ENCODE measurements at regions not wholly inside any gene's neighbourhood (a gene's known extent, or its start where the extent isn't known, plus 50 kb on each side); places are given as distances from the start of the nearest gene placed in this dataset.

DNA sequence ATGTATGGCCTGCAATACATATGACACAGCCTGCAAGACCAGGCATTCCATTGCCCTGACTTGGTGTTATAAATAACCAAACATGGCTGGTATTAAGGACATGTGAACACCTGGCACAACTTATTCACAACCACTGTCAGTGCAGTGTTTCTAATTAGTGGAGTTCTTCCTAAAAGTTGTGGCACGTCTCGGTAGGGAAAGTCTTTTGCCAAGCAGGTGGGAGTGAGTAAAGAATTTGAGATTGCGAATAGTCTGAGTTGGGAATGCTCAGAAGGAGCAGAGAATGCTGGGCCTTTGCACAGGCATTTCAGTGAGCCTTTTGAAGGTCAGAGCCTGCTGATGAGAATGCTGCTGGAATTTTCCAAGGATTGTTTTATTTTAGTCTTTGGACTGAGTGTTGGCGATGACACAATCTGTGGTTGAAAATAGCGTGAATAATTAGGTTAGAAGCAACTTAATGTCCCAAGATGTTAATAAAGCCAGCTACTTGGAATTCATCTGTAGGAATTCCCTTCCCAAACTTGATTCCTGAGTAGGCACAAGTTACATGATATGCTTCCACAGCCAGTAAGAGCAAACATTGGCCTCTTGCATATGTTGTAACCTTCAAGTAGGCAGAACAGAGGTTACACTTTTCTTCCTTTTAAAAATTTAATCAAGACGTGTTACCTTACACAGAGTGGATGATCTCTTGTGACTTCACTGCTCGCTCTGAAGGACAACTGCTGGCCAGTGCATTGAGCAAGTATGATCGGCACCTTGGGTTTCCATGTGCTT is 83.6 kb upstream of the PGRMC2 start:
- Mint-ChIP-seq H3K27ac (ENCODE audit: unreplicated experiment) (no peak overlapping the region), H3K27me3 (ENCODE audit: insufficient read depth, unreplicated experiment) (no peaks in the 10 kb centered on the region), H3K4me1 (ENCODE audit: low read depth, unreplicated experiment) (peaks cover 7% of the 10 kb centered on the region), H3K36me3 (ENCODE audit: insufficient read depth, unreplicated experiment) (no peaks in the 10 kb centered on the region), H3K9me3 (ENCODE audit: unreplicated experiment) (peaks cover 16% of the 10 kb centered on the region), H3K4me3 (ENCODE audit: unreplicated experiment) (no peak overlapping the region)
- H3K4me1 ChIP-seq = no peaks in the 10 kb centered on the region
- H3K36me3 ChIP-seq (ENCODE audit: control insufficient read depth, insufficient read depth, low read length) = no peaks in the 10 kb centered on the region
- TF ChIP-seq, protein P1, sequence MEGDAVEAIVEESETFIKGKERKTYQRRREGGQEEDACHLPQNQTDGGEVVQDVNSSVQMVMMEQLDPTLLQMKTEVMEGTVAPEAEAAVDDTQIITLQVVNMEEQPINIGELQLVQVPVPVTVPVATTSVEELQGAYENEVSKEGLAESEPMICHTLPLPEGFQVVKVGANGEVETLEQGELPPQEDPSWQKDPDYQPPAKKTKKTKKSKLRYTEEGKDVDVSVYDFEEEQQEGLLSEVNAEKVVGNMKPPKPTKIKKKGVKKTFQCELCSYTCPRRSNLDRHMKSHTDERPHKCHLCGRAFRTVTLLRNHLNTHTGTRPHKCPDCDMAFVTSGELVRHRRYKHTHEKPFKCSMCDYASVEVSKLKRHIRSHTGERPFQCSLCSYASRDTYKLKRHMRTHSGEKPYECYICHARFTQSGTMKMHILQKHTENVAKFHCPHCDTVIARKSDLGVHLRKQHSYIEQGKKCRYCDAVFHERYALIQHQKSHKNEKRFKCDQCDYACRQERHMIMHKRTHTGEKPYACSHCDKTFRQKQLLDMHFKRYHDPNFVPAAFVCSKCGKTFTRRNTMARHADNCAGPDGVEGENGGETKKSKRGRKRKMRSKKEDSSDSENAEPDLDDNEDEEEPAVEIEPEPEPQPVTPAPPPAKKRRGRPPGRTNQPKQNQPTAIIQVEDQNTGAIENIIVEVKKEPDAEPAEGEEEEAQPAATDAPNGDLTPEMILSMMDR (IDR thresholded peaks at IDR 0.05; ENCODE audit: insufficient read depth in 1 of 2, low read depth in 1 of 2, low read length in 1 of 2, severe bottlenecking in 1 of 2, unreplicated experiment in 1 of 2) = no peak
- no peak overlapping the region for H3K4me3 ChIP-seq (ENCODE audit: low read depth, low read length)
- intact Hi-C loops (cut with micrococcal nuclease; ENCODE audit: unreplicated experiment) = no loop called here
- peaks cover 3% of the 10 kb centered on the region; the same call in 1 of the 2 replicates for H3K9me3 ChIP-seq
- ChIA-PET CTCF (no interaction called here), POLR2A (no interaction called here)
- DNase-seq = no peak
- H3K27me3 ChIP-seq (replicated peaks; ENCODE audit: control insufficient read depth, insufficient read depth, low read length) = no peaks in the 10 kb centered on the region
- BruUV-seq (replicated peaks) = no TSS peak

DNA sequence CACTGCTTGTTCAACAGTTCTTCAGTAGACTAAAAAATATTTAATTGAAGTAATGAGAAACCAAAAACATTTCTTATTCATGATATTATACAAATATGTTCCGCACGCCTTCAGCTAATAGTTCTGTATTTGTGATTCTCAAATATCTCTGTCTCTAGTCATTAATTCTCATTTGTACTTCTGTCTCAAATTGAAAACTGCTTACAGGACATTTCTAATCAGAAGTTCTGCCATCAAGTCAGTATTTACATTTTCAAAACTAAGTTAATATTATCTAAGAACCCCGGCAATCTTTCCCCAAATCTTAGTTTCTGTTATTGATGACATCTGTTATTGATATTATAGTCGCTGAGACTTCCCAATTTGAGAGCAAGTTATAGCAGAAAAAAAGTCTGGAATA is 78.6 kb upstream of the PGRMC2 start:
- intact Hi-C loops (cut with micrococcal nuclease; ENCODE audit: unreplicated experiment) = no loop called here
- H3K36me3 ChIP-seq (ENCODE audit: control insufficient read depth, insufficient read depth, low read length) = no peaks in the 10 kb centered on the region
- Mint-ChIP-seq H3K27ac (ENCODE audit: unreplicated experiment) (no peak overlapping the region), H3K4me1 (ENCODE audit: low read depth, unreplicated experiment) (peaks cover 5% of the 10 kb centered on the region), H3K36me3 (ENCODE audit: insufficient read depth, unreplicated experiment) (no peaks in the 10 kb centered on the region), H3K9me3 (ENCODE audit: unreplicated experiment) (peaks cover 10% of the 10 kb centered on the region), H3K4me3 (ENCODE audit: unreplicated experiment) (no peak overlapping the region), H3K27me3 (ENCODE audit: insufficient read depth, unreplicated experiment) (no peaks in the 10 kb centered on the region)
- TF ChIP-seq, protein P1 (IDR thresholded peaks at IDR 0.05; ENCODE audit: insufficient read depth in 1 of 2, low read depth in 1 of 2, low read length in 1 of 2, severe bottlenecking in 1 of 2, unreplicated experiment in 1 of 2) = no peak
- no peaks in the 10 kb centered on the region for H3K27me3 ChIP-seq (replicated peaks; ENCODE audit: control insufficient read depth, insufficient read depth, low read length)
- DNase-seq = no peak
- no peaks in the 10 kb centered on the region for H3K4me1 ChIP-seq
- BruUV-seq (replicated peaks) = no TSS peak
- H3K9me3 ChIP-seq = no peaks in the 10 kb centered on the region; the same call in 1 of the 2 replicates
- ChIA-PET CTCF (no interaction called here), POLR2A (no interaction called here)
- H3K4me3 ChIP-seq (ENCODE audit: low read depth, low read length) = no peak overlapping the region

DNA sequence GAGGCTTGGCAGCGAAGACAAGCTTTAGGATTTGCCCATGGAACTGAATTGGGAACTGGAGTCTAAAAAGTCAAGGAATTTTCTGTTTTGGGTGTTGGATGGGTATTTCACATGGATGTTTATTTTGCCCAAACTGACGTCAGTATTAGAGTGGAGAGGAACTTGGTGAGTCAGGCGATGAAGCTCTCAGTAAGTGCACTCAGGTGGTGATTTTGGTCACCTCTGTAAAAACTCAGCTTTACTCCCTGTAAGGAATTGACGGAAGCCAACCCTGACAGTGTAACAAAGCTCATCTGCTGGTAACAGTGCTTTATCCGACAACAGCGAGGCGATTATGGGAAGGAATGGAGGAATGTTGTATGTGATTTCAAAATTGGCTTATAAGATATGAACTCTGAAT is 77.0 kb upstream of the PGRMC2 start:
- CTCF ChIA-PET = no interaction called here
- POLR2A ChIA-PET = no interaction called here
- Mint-ChIP-seq H3K4me1 (ENCODE audit: low read depth, unreplicated experiment) (no peaks in the 10 kb centered on the region), H3K27me3 (ENCODE audit: insufficient read depth, unreplicated experiment) (no peaks in the 10 kb centered on the region), H3K9me3 (ENCODE audit: unreplicated experiment) (peaks cover 2% of the 10 kb centered on the region), H3K36me3 (ENCODE audit: insufficient read depth, unreplicated experiment) (no peaks in the 10 kb centered on the region), H3K4me3 (ENCODE audit: unreplicated experiment) (no peak overlapping the region), H3K27ac (ENCODE audit: unreplicated experiment) (no peak overlapping the region)
- TF ChIP-seq, protein P1 (IDR thresholded peaks at IDR 0.05; ENCODE audit: insufficient read depth in 1 of 2, low read depth in 1 of 2, low read length in 1 of 2, severe bottlenecking in 1 of 2, unreplicated experiment in 1 of 2) = no peak
- Histone ChIP-seq H3K9me3 (no peaks in the 10 kb centered on the region; the same call in 1 of the 2 replicates), H3K27me3 (replicated peaks; ENCODE audit: control insufficient read depth, insufficient read depth, low read length) (no peaks in the 10 kb centered on the region), H3K4me1 (no peaks in the 10 kb centered on the region), H3K36me3 (ENCODE audit: control insufficient read depth, insufficient read depth, low read length) (no peaks in the 10 kb centered on the region), H3K4me3 (ENCODE audit: low read depth, low read length) (no peak overlapping the region)
- DNase-seq = no peak
- intact Hi-C loops (cut with micrococcal nuclease; ENCODE audit: unreplicated experiment) = no loop called here
- no TSS peak for BruUV-seq (replicated peaks)

Measured in Caco-2 (cell line).